ENCODE measurements at regions not wholly inside any gene's neighbourhood (a gene's known extent, or its start where the extent isn't known, plus 50 kb on each side); places are given as distances from the start of the nearest gene placed in this dataset.

DNA sequence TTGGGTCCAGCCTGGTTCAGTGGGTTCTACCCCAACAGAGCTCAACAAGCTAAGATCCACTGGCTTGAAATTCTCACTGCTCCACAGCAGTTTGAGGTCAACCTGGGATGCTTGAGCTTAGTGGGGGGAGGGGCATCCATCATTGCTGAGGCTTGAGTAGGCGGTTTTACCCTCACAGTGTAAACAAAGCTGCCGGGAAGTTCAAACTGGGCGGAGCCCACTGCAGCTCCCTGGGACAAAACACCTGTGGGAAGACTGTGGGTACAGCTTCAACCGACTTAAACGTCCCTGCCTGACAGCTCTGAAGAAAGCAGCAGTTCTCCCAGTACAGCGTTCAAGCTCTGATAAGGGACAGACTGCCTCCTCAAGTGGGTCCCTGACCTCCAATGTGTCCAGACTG, 1161.9 kb downstream of the UQCRFS1 start:
- TF ChIP-seq, protein P1, sequence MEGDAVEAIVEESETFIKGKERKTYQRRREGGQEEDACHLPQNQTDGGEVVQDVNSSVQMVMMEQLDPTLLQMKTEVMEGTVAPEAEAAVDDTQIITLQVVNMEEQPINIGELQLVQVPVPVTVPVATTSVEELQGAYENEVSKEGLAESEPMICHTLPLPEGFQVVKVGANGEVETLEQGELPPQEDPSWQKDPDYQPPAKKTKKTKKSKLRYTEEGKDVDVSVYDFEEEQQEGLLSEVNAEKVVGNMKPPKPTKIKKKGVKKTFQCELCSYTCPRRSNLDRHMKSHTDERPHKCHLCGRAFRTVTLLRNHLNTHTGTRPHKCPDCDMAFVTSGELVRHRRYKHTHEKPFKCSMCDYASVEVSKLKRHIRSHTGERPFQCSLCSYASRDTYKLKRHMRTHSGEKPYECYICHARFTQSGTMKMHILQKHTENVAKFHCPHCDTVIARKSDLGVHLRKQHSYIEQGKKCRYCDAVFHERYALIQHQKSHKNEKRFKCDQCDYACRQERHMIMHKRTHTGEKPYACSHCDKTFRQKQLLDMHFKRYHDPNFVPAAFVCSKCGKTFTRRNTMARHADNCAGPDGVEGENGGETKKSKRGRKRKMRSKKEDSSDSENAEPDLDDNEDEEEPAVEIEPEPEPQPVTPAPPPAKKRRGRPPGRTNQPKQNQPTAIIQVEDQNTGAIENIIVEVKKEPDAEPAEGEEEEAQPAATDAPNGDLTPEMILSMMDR (IDR thresholded peaks at IDR 0.05; ENCODE audit: insufficient read depth, low read length), result no peak
- TF ChIP-seq SPI1 (IDR thresholded peaks at IDR 0.05; ENCODE audit: borderline replicate concordance, low read depth), result no peak
- no peak for TF ChIP-seq GABPA (IDR thresholded peaks at IDR 0.05; ENCODE audit: low read depth)
- TF ChIP-seq, protein P2, sequence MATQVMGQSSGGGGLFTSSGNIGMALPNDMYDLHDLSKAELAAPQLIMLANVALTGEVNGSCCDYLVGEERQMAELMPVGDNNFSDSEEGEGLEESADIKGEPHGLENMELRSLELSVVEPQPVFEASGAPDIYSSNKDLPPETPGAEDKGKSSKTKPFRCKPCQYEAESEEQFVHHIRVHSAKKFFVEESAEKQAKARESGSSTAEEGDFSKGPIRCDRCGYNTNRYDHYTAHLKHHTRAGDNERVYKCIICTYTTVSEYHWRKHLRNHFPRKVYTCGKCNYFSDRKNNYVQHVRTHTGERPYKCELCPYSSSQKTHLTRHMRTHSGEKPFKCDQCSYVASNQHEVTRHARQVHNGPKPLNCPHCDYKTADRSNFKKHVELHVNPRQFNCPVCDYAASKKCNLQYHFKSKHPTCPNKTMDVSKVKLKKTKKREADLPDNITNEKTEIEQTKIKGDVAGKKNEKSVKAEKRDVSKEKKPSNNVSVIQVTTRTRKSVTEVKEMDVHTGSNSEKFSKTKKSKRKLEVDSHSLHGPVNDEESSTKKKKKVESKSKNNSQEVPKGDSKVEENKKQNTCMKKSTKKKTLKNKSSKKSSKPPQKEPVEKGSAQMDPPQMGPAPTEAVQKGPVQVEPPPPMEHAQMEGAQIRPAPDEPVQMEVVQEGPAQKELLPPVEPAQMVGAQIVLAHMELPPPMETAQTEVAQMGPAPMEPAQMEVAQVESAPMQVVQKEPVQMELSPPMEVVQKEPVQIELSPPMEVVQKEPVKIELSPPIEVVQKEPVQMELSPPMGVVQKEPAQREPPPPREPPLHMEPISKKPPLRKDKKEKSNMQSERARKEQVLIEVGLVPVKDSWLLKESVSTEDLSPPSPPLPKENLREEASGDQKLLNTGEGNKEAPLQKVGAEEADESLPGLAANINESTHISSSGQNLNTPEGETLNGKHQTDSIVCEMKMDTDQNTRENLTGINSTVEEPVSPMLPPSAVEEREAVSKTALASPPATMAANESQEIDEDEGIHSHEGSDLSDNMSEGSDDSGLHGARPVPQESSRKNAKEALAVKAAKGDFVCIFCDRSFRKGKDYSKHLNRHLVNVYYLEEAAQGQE (IDR thresholded peaks at IDR 0.05; ENCODE audit: insufficient replicate concordance, low read depth), result no peak
- no peak for TF ChIP-seq POLR2AphosphoS5 (IDR thresholded peaks at IDR 0.05; ENCODE audit: low read depth)
